ENCODE measurements at regions not wholly inside any gene's neighbourhood (a gene's known extent, or its start where the extent isn't known, plus 50 kb on each side); places are given as distances from the start of the nearest gene placed in this dataset.

- TF ChIP-seq, protein P1, sequence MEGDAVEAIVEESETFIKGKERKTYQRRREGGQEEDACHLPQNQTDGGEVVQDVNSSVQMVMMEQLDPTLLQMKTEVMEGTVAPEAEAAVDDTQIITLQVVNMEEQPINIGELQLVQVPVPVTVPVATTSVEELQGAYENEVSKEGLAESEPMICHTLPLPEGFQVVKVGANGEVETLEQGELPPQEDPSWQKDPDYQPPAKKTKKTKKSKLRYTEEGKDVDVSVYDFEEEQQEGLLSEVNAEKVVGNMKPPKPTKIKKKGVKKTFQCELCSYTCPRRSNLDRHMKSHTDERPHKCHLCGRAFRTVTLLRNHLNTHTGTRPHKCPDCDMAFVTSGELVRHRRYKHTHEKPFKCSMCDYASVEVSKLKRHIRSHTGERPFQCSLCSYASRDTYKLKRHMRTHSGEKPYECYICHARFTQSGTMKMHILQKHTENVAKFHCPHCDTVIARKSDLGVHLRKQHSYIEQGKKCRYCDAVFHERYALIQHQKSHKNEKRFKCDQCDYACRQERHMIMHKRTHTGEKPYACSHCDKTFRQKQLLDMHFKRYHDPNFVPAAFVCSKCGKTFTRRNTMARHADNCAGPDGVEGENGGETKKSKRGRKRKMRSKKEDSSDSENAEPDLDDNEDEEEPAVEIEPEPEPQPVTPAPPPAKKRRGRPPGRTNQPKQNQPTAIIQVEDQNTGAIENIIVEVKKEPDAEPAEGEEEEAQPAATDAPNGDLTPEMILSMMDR (conservative IDR thresholded peaks at IDR 0.05): no peak
- TF ChIP-seq EZH2 (IDR thresholded peaks at IDR 0.05; ENCODE audit: low read depth): no peak
These were observed 306.7 kb upstream of the SALL1 start for GRCh38 chr16:51457775-51458174.
